WTC11 (cell line): ENCODE measurements at regions not wholly inside any gene's neighbourhood (a gene's known extent, or its start where the extent isn't known, plus 50 kb on each side); places are given as distances from the start of the nearest gene placed in this dataset.

ENCODE experiments used
- ATAC-seq: fragments of 200-7000 bp; cut with Tn5 transposase; 2 replicates; pipeline ENCODE4 v1.10.0; 2021; ENCODE audit warnings: mild to moderate bottlenecking, moderate library complexity
- CTCF ChIA-PET: fragments of 300-600 bp; sonication (Branson Sonifier 250); formaldehyde crosslinking; loops from one replicate; lab custom pipeline; 2021; ENCODE audit warnings: antibody characterized with exemption; lab: Charles Lee
- POLR2A ChIA-PET: fragments of 350-600 bp; sonication (Branson Sonifier 250); formaldehyde crosslinking; loops from one replicate; lab custom pipeline; 2021; ENCODE audit warnings: antibody characterized with exemption; lab: Charles Lee
- DNase-seq: peaks from one replicate; pipeline ENCODE4 v3.0.0; 2021; ENCODE audit warnings: low spot score
- H3K27ac Mint-ChIP-seq: 2 replicates; pipeline ENCODE4 v1.8.0; 2021; ENCODE audit warnings: mixed read lengths
- H3K27me3 Mint-ChIP-seq: 2 replicates; pipeline ENCODE4 v1.8.0; 2021; ENCODE audit warnings: low read depth, mild to moderate bottlenecking, moderate library complexity, mixed read lengths
- H3K36me3 Mint-ChIP-seq: 2 replicates; pipeline ENCODE4 v1.8.0; 2021; ENCODE audit warnings: mixed read lengths
- H3K4me1 Mint-ChIP-seq: 2 replicates; pipeline ENCODE4 v1.8.0; 2022; ENCODE audit warnings: mixed read lengths
- H3K4me3 Mint-ChIP-seq: 2 replicates; pipeline ENCODE4 v1.8.0; 2021; ENCODE audit warnings: mild to moderate bottlenecking, moderate library complexity, mixed read lengths
- H3K9me3 Mint-ChIP-seq: 2 replicates; pipeline ENCODE4 v1.8.0; 2021; ENCODE audit warnings: mixed read lengths
- AR ChIP-seq: fragments of 250-450 bp; sonication (Bioruptor Pico); IDR thresholded peaks from 2 replicates; pipeline ENCODE4 v1.9.0; 2021; ENCODE audit warnings: mild to moderate bottlenecking
- E2F5 ChIP-seq: sonication (generic); formaldehyde crosslinking; IDR thresholded peaks from 2 replicates; pipeline ENCODE4 v1.8.1; 2022; ENCODE audit warnings: mild to moderate bottlenecking, moderate library complexity, missing genetic modification reagents
- ERG ChIP-seq: fragments of 250-450 bp; sonication (Bioruptor Pico); IDR thresholded peaks from 2 replicates; pipeline ENCODE4 v1.8.0; 2021; ENCODE audit warnings: mild to moderate bottlenecking
- ETV6 ChIP-seq: sonication (generic); formaldehyde crosslinking; IDR thresholded peaks from 2 replicates; pipeline ENCODE4 v1.8.1; 2022; ENCODE audit warnings: mild to moderate bottlenecking, missing genetic modification reagents
- GRHL2 ChIP-seq: fragments of 250-450 bp; sonication (Bioruptor Pico); IDR thresholded peaks from 2 replicates; pipeline ENCODE4 v1.8.0; 2022; ENCODE audit warnings: mild to moderate bottlenecking, moderate library complexity; ENCODE audit not compliant: insufficient replicate concordance, severe bottlenecking
- IRF1 ChIP-seq: sonication (generic); formaldehyde crosslinking; IDR thresholded peaks from 2 replicates; pipeline ENCODE4 v1.8.0; 2023; ENCODE audit warnings: missing genetic modification reagents
- MLX ChIP-seq: sonication (generic); formaldehyde crosslinking; IDR thresholded peaks from 2 replicates; pipeline ENCODE4 v1.8.1; 2023; ENCODE audit warnings: mild to moderate bottlenecking, missing genetic modification reagents, moderate library complexity
- NFATC4 ChIP-seq: fragments of 250-450 bp; sonication (Bioruptor Pico); IDR thresholded peaks from 2 replicates; pipeline ENCODE4 v1.9.0; 2021; ENCODE audit warnings: mild to moderate bottlenecking
- NR2C2 ChIP-seq: sonication (generic); formaldehyde crosslinking; IDR thresholded peaks from 2 replicates; pipeline ENCODE4 v1.8.0; 2022; ENCODE audit warnings: mild to moderate bottlenecking, missing genetic modification reagents
- OVOL2 ChIP-seq: fragments of 250-450 bp; sonication (Bioruptor Pico); IDR thresholded peaks from 2 replicates; pipeline ENCODE4 v1.9.0; 2021; ENCODE audit warnings: mild to moderate bottlenecking, borderline replicate concordance
- TCF7 ChIP-seq: sonication (generic); formaldehyde crosslinking; IDR thresholded peaks from 2 replicates; pipeline ENCODE4 v1.8.0; 2022; ENCODE audit warnings: mild to moderate bottlenecking, low read depth, missing genetic modification reagents, moderate library complexity
- USF1 ChIP-seq: sonication (generic); formaldehyde crosslinking; IDR thresholded peaks from 2 replicates; pipeline ENCODE4 v1.8.0; 2022; ENCODE audit warnings: mild to moderate bottlenecking, missing genetic modification reagents
- USF2 ChIP-seq: sonication (generic); formaldehyde crosslinking; IDR thresholded peaks from 2 replicates; pipeline ENCODE4 v1.8.1; 2023; ENCODE audit warnings: mild to moderate bottlenecking, missing genetic modification reagents, moderate library complexity
- ZBTB21 ChIP-seq: sonication (generic); formaldehyde crosslinking; IDR thresholded peaks from 2 replicates; pipeline ENCODE4 v1.8.1; 2023; ENCODE audit warnings: mild to moderate bottlenecking, missing genetic modification reagents, borderline replicate concordance
- ZMAT4 ChIP-seq: fragments of 250-450 bp; sonication (Bioruptor Pico); IDR thresholded peaks from 2 replicates; pipeline ENCODE4 v1.9.0; 2021; ENCODE audit warnings: mild to moderate bottlenecking
- ZNF232 ChIP-seq: sonication (generic); formaldehyde crosslinking; IDR thresholded peaks from 2 replicates; pipeline ENCODE4 v1.8.0; 2022; ENCODE audit warnings: mild to moderate bottlenecking, missing genetic modification reagents
- ZNF281 ChIP-seq: sonication (generic); formaldehyde crosslinking; IDR thresholded peaks from 2 replicates; pipeline ENCODE4 v1.8.0; 2023; ENCODE audit warnings: mild to moderate bottlenecking, missing genetic modification reagents
- ZNF671 ChIP-seq: fragments of 250-450 bp; sonication (Bioruptor Pico); IDR thresholded peaks from 2 replicates; pipeline ENCODE4 v1.8.0; 2021; ENCODE audit warnings: mild to moderate bottlenecking
- ZSCAN18 ChIP-seq: fragments of 250-450 bp; sonication (Bioruptor Pico); IDR thresholded peaks from 2 replicates; pipeline ENCODE4 v2.1.2; 2022; ENCODE audit warnings: mild to moderate bottlenecking, moderate library complexity

- TF ChIP-seq ZNF281 (CRISPR knock-in tag): no peak
- no peak for TF ChIP-seq GRHL2 (CRISPR knock-in tag)
- no peak for TF ChIP-seq MLX (CRISPR knock-in tag)
- no peak for TF ChIP-seq NFATC4 (CRISPR knock-in tag)
These were observed 255.3 kb downstream of the NAF1 start (continued) for GRCh38 chr4:162911349-162911748.

- TF ChIP-seq E2F5 (CRISPR knock-in tag) (no peak), ZMAT4 (CRISPR knock-in tag) (no peak), NR2C2 (CRISPR knock-in tag) (no peak), USF1 (CRISPR knock-in tag) (no peak), ZSCAN18 (CRISPR knock-in tag) (no peak), ETV6 (CRISPR knock-in tag) (no peak), ZNF232 (CRISPR knock-in tag) (no peak), ZBTB21 (CRISPR knock-in tag) (no peak)
- Mint-ChIP-seq H3K27me3 (no peaks in the 10 kb centered on the region; the same call in 1 of the 2 replicates), H3K9me3 (peaks cover 26% of the 10 kb centered on the region), H3K4me1 (no peaks in the 10 kb centered on the region), H3K27ac (no peak overlapping the region), H3K4me3 (no peak overlapping the region), H3K36me3 (peaks cover 23% of the 10 kb centered on the region)
- DNase-seq (no peak), ATAC-seq (no peak)
- POLR2A ChIA-PET: no interaction called here
- CTCF ChIA-PET: no interaction called here
These were observed 256.7 kb downstream of the NAF1 start for GRCh38 chr4:162909952-162910351.

- no peak for ATAC-seq
- no peak for DNase-seq
- Mint-ChIP-seq H3K4me3 (no peak overlapping the region), H3K4me1 (peaks cover 30% of the 10 kb centered on the region), H3K27ac (no peak overlapping the region), H3K9me3 (peaks cover 8% of the 10 kb centered on the region; the same call in 1 of the 2 replicates), H3K27me3 (no peaks in the 10 kb centered on the region), H3K36me3 (no peaks in the 10 kb centered on the region)
- ChIA-PET POLR2A (no interaction called here), CTCF (no interaction called here)
- TF ChIP-seq GRHL2 (CRISPR knock-in tag) (no peak), OVOL2 (CRISPR knock-in tag) (no peak), ERG (CRISPR knock-in tag) (no peak), IRF1 (no peak), ZNF671 (CRISPR knock-in tag) (no peak), ZBTB21 (CRISPR knock-in tag) (no peak), AR (CRISPR knock-in tag) (no peak), USF2 (CRISPR knock-in tag) (no peak), TCF7 (CRISPR knock-in tag) (no peak)
These were observed 272.3 kb downstream of the NAF1 start for GRCh38 chr4:162894387-162894786.
